ENCODE measurements at regions not wholly inside any gene's neighbourhood (a gene's known extent, or its start where the extent isn't known, plus 50 kb on each side); places are given as distances from the start of the nearest gene placed in this dataset.

DNA sequence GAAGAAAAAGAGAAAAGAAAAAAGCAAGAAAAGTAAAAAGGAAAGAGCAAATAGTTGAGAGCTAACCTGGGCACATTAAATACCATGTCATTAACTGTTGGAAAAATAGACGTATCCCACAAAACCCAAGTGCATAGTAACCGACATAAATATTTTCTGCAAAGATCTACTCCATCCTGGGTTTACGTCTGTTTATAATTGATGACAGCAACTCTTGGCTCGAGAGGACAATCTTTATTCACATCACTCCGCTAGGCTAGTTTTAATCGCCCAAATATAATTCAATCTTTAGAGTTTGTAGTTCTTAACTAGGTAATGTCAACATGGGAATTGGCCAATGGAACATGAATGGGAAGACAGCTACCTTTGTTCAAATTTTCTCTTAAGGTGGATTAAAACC is 321.7 kb upstream of the TNC start:
- no peak for TF ChIP-seq POLR2A (IDR thresholded peaks at IDR 0.05)
- no peak for TF ChIP-seq CTCF (IDR thresholded peaks at IDR 0.05)

Measured in tibial nerve (tissue), 3 donors.